Neural cell (in vitro differentiated cells): ENCODE measurements at regions not wholly inside any gene's neighbourhood (a gene's known extent, or its start where the extent isn't known, plus 50 kb on each side); places are given as distances from the start of the nearest gene placed in this dataset.

Experiments used
- H2AFZ ChIP-seq: fragments of 200-600, 300-800 bp; sonication (generic), shearing (Covaris generic); 2 replicates; pipeline ENCODE4 v1.6.0; 2014; ENCODE audit warnings: low read depth, mild to moderate bottlenecking, antibody characterized with exemption, low read length, moderate library complexity
- H3F3A ChIP-seq: fragments of 200-600 bp; shearing (Covaris generic); 2 replicates; pipeline ENCODE4 v1.6.1; 2016; ENCODE audit warnings: mild to moderate bottlenecking, moderate library complexity, mixed read lengths, antibody characterized with exemption, low read length; ENCODE audit not compliant: insufficient read depth, poor library complexity, severe bottlenecking
- H3K27ac ChIP-seq: fragments of 200-600, 300-800 bp; sonication (generic), shearing (Covaris generic); 2 replicates; pipeline ENCODE4 v1.5.1; 2014; ENCODE audit warnings: mild to moderate bottlenecking, low read length, moderate library complexity
- H3K27me3 ChIP-seq: fragments of 300-800, 200-600 bp; sonication (generic), shearing (Covaris generic); 2 replicates; pipeline ENCODE4 v1.6.0; 2014; ENCODE audit warnings: mild to moderate bottlenecking, low read depth, low read length, moderate library complexity; ENCODE audit not compliant: insufficient read depth
- H3K36me3 ChIP-seq: fragments of 300-800, 200-600 bp; sonication (generic), shearing (Covaris generic); 2 replicates; pipeline ENCODE4 v1.5.1; 2014; ENCODE audit warnings: mild to moderate bottlenecking, antibody characterized with exemption, low read length, moderate library complexity; ENCODE audit not compliant: insufficient read depth
- H3K4me2 ChIP-seq: fragments of 300-800, 200-600 bp; sonication (generic), shearing (Covaris generic); 2 replicates; pipeline ENCODE4 v1.6.0; 2014; ENCODE audit warnings: mild to moderate bottlenecking, low read length
- H3K4me3 ChIP-seq: fragments of 300-800, 200-600 bp; sonication (generic), shearing (Covaris generic); 2 replicates; pipeline ENCODE4 v1.5.1; 2014; ENCODE audit warnings: mild to moderate bottlenecking, low read length, moderate library complexity
- H3K79me2 ChIP-seq: fragments of 200-600 bp; shearing (Covaris generic); replicated peaks from 2 replicates; pipeline ENCODE4 v1.6.0; 2014; ENCODE audit warnings: mild to moderate bottlenecking, low read length, moderate library complexity; ENCODE audit not compliant: insufficient read depth
- H3K9ac ChIP-seq: fragments of 300-800, 200-600 bp; sonication (generic), shearing (Covaris generic); 2 replicates; pipeline ENCODE4 v1.6.1; 2016; ENCODE audit warnings: mild to moderate bottlenecking, low read length, mixed read lengths
- H3K9me2 ChIP-seq: fragments of 200-600 bp; shearing (Covaris generic); 2 replicates; pipeline ENCODE4 v1.6.1; 2016; ENCODE audit warnings: mild to moderate bottlenecking, low read length, mixed read lengths; ENCODE audit not compliant: insufficient read depth
- H3K9me3 ChIP-seq: fragments of 200-600, 300-800 bp; sonication (generic), shearing (Covaris generic); 2 replicates; pipeline ENCODE4 v1.6.1; 2016; ENCODE audit warnings: mild to moderate bottlenecking, mixed run types, low read length, moderate library complexity, mixed read lengths
- H4K20me1 ChIP-seq: fragments of 200-600 bp; shearing (Covaris generic); 2 replicates; pipeline ENCODE4 v1.6.1; 2016; ENCODE audit warnings: mild to moderate bottlenecking, mixed run types; ENCODE audit not compliant: insufficient read depth
- CTCF ChIP-seq: fragments of 450-650 bp; IDR thresholded peaks from 2 replicates; pipeline ENCODE4 v1.5.1; 2014; ENCODE audit warnings: antibody characterized with exemption, mild to moderate bottlenecking, moderate library complexity; ENCODE audit not compliant: poor library complexity, severe bottlenecking
- EP300 ChIP-seq: fragments of 450-650 bp; conservative IDR thresholded peaks from 2 replicates; pipeline ENCODE4 v1.6.1; 2014; ENCODE audit warnings: antibody characterized with exemption, mild to moderate bottlenecking, moderate library complexity; ENCODE audit not compliant: poor library complexity, severe bottlenecking
- EZH2 ChIP-seq: fragments of 200-600, 300-800 bp; shearing (Covaris generic), sonication (generic); IDR thresholded peaks from 2 replicates; pipeline ENCODE4 v1.6.1; 2014; ENCODE audit warnings: antibody characterized with exemption, low read length, borderline replicate concordance, mild to moderate bottlenecking; ENCODE audit not compliant: insufficient read depth, poor library complexity, severe bottlenecking
- MXI1 ChIP-seq: fragments of 450-650 bp; conservative IDR thresholded peaks from 2 replicates; pipeline ENCODE4 v1.6.1; 2014; ENCODE audit warnings: antibody characterized with exemption, mild to moderate bottlenecking; ENCODE audit not compliant: poor library complexity, severe bottlenecking
- POLR2AphosphoS5 ChIP-seq: IDR thresholded peaks from 2 replicates; pipeline ENCODE4 v1.6.1; 2012
- RAD21 ChIP-seq: fragments of 450-650 bp; conservative IDR thresholded peaks from 2 replicates; pipeline ENCODE4 v1.6.1; 2014; ENCODE audit warnings: antibody characterized with exemption, mild to moderate bottlenecking, moderate library complexity
- REST ChIP-seq: IDR thresholded peaks from 2 replicates; pipeline ENCODE4 v1.6.1; 2012; ENCODE audit warnings: borderline replicate concordance
- SMC3 ChIP-seq: fragments of 450-650 bp; conservative IDR thresholded peaks from 2 replicates; pipeline ENCODE4 v1.6.1; 2014; ENCODE audit warnings: antibody characterized with exemption, mild to moderate bottlenecking, moderate library complexity; ENCODE audit not compliant: poor library complexity
- TAF1 ChIP-seq: IDR thresholded peaks from 2 replicates; pipeline ENCODE4 v1.6.1; 2012; ENCODE audit warnings: low read depth

- Histone ChIP-seq H4K20me1 (no peaks in the 10 kb centered on the region), H3K4me3 (no peak overlapping the region), H3K9ac (no peak overlapping the region), H3K36me3 (no peaks in the 10 kb centered on the region), H3K9me3 (no peaks in the 10 kb centered on the region), H3K9me2 (no peaks in the 10 kb centered on the region), H3F3A (no peaks in the 10 kb centered on the region), H2AFZ (no peak overlapping the region), H3K27ac (no peak overlapping the region), H3K4me2 (no peak overlapping the region), H3K79me2 (no peaks in the 10 kb centered on the region), H3K27me3 (no peaks in the 10 kb centered on the region)
- TF ChIP-seq RAD21: no peak
- no peak for TF ChIP-seq MXI1
- TF ChIP-seq POLR2AphosphoS5: no peak
- no peak for TF ChIP-seq CTCF
- TF ChIP-seq EP300: no peak
- no peak for TF ChIP-seq TAF1
Measured at GRCh38 chr22:49051491-49052022, 776.1 kb downstream of the BRD1 start.

GRCh38 chr22:49049691-49050090 lies 778.0 kb downstream of the BRD1 start:
- Histone ChIP-seq H3K9ac (no peak overlapping the region), H3K9me3 (no peaks in the 10 kb centered on the region), H3K27me3 (no peaks in the 10 kb centered on the region), H3K4me2 (no peak overlapping the region), H4K20me1 (no peaks in the 10 kb centered on the region), H2AFZ (no peak overlapping the region), H3K9me2 (no peaks in the 10 kb centered on the region), H3F3A (no peaks in the 10 kb centered on the region), H3K4me3 (no peak overlapping the region), H3K79me2 (no peaks in the 10 kb centered on the region), H3K36me3 (no peaks in the 10 kb centered on the region), H3K27ac (no peak overlapping the region)
- TF ChIP-seq MXI1: no peak

GRCh38 chr22:49048591-49048990 lies 779.1 kb downstream of the BRD1 start:
- Histone ChIP-seq H2AFZ (no peak overlapping the region), H3K79me2 (no peaks in the 10 kb centered on the region), H3K27ac (no peak overlapping the region), H3K4me3 (no peak overlapping the region), H3K9ac (no peak overlapping the region), H3K27me3 (no peaks in the 10 kb centered on the region), H3K9me2 (no peaks in the 10 kb centered on the region), H3K4me2 (no peak overlapping the region), H4K20me1 (no peaks in the 10 kb centered on the region), H3K9me3 (no peaks in the 10 kb centered on the region), H3F3A (no peaks in the 10 kb centered on the region), H3K36me3 (no peaks in the 10 kb centered on the region)
- TF ChIP-seq MXI1 (no peak), POLR2AphosphoS5 (no peak), SMC3 (no peak), CTCF (no peak), RAD21 (no peak), REST (no peak), EZH2 (no peak), TAF1 (no peak), EP300 (no peak)
